NCI-H2196 (cell line): ENCODE measurements at regions not wholly inside any gene's neighbourhood (a gene's known extent, or its start where the extent isn't known, plus 50 kb on each side); places are given as distances from the start of the nearest gene placed in this dataset.
"Not testable (repeated sequence)": the region's sequence is repeated elsewhere in the genome, so short reads cannot be mapped to it uniquely, and the experiment has no call there.

Experiments
- DNase-seq: peaks from one replicate; lab custom pipeline; 2025; ENCODE audit not compliant: unreplicated experiment; lab: John Stamatoyannopoulos, UW

GRCh38 chr14:85883966-85884365, 354.0 kb downstream of the FLRT2 start:
- no peak for DNase-seq

- no peak for DNase-seq
Observed at GRCh38 chr14:85883101-85883500, 353.2 kb downstream of the FLRT2 start.

GRCh38 chr14:85881935-85882334, 352.0 kb downstream of the FLRT2 start:
- no peak for DNase-seq

- no peak for DNase-seq
Observed at GRCh38 chr14:85878874-85879273, 348.9 kb downstream of the FLRT2 start.

GRCh38 chr14:85873006-85873405, 343.1 kb downstream of the FLRT2 start:
- DNase-seq, result no peak

- no peak for DNase-seq
Observed at GRCh38 chr14:85867450-85867849, 337.5 kb downstream of the FLRT2 start.

GRCh38 chr14:85865701-85866100, 335.8 kb downstream of the FLRT2 start:
- no peak for DNase-seq

- no peak for DNase-seq
Observed at GRCh38 chr14:85858634-85859033, 328.7 kb downstream of the FLRT2 start.

- no peak for DNase-seq
Observed at GRCh38 chr14:85856430-85856829, 326.5 kb downstream of the FLRT2 start.

- no peak for DNase-seq
Observed at GRCh38 chr14:85853996-85854526, 324.1 kb downstream of the FLRT2 start.

GRCh38 chr14:85852906-85853305, 323.0 kb downstream of the FLRT2 start:
- no peak for DNase-seq

- not testable (repeated sequence) for DNase-seq
Observed at GRCh38 chr14:85852123-85852522, 322.2 kb downstream of the FLRT2 start.

- not testable (repeated sequence) for DNase-seq
Observed at GRCh38 chr14:85830549-85830948, 300.6 kb downstream of the FLRT2 start.

GRCh38 chr14:85829601-85830000, 299.7 kb downstream of the FLRT2 start:
- not testable (repeated sequence) for DNase-seq

GRCh38 chr14:85824526-85824925, 294.6 kb downstream of the FLRT2 start:
- no peak for DNase-seq

- DNase-seq, result no peak
Observed at GRCh38 chr14:85822236-85822635, 292.3 kb downstream of the FLRT2 start.

- DNase-seq, result no peak
Observed at GRCh38 chr14:85817430-85817829, 287.5 kb downstream of the FLRT2 start.

GRCh38 chr14:85813040-85813439, 283.1 kb downstream of the FLRT2 start:
- no peak for DNase-seq

GRCh38 chr14:85811340-85811739, 281.4 kb downstream of the FLRT2 start:
- DNase-seq, result no peak

GRCh38 chr14:85799668-85800067, 269.7 kb downstream of the FLRT2 start:
- DNase-seq, result no peak

- DNase-seq, result no peak
Observed at GRCh38 chr14:85798856-85799255, 268.9 kb downstream of the FLRT2 start.

- DNase-seq, result no peak
Observed at GRCh38 chr14:85793533-85793932, 263.6 kb downstream of the FLRT2 start.

GRCh38 chr14:85789506-85789905, 259.6 kb downstream of the FLRT2 start:
- DNase-seq, result no peak
